Endothelial cell of umbilical vein (primary cell): ENCODE measurements at regions not wholly inside any gene's neighbourhood (a gene's known extent, or its start where the extent isn't known, plus 50 kb on each side); places are given as distances from the start of the nearest gene placed in this dataset.
A peak's percentile ranks its signal among the peaks of the same experiment; 100 is the strongest.

Experiments
- EZH2 ChIP-seq: IDR thresholded peaks from 2 replicates; pipeline ENCODE4 v1.6.1; 2012; ENCODE audit warnings: borderline replicate concordance, low read depth, mild to moderate bottlenecking, moderate library complexity, low read length, inconsistent platforms; ENCODE audit not compliant: severe bottlenecking
- FOS ChIP-seq: IDR thresholded peaks from 2 replicates; pipeline ENCODE4 v1.6.1; 2011; ENCODE audit warnings: mild to moderate bottlenecking, low read length, moderate library complexity, borderline replicate concordance; ENCODE audit not compliant: insufficient read depth
- GATA2 ChIP-seq: IDR thresholded peaks from 2 replicates; pipeline ENCODE4 v1.7.0; 2011; ENCODE audit warnings: low read depth, mild to moderate bottlenecking, moderate library complexity, mixed read lengths, low read length; ENCODE audit not compliant: insufficient read length, insufficient read depth
- JUN ChIP-seq: IDR thresholded peaks from 2 replicates; pipeline ENCODE4 v1.6.1; 2011; ENCODE audit warnings: borderline replicate concordance, low read depth; ENCODE audit not compliant: insufficient read length, insufficient read depth
- MYC ChIP-seq: IDR thresholded peaks from one replicate; pipeline ENCODE4 v1.6.1; 2011; ENCODE audit warnings: mild to moderate bottlenecking, low read depth, low read length
- POLR2A ChIP-seq: IDR thresholded peaks from 2 replicates; pipeline ENCODE4 v1.6.1; 2012; ENCODE audit warnings: low read depth, mild to moderate bottlenecking, control low read depth, low read length
- POLR2AphosphoS5 ChIP-seq: IDR thresholded peaks from 2 replicates; pipeline ENCODE4 v1.6.1; 2012; ENCODE audit warnings: low read depth, mild to moderate bottlenecking, control low read depth, low read length, moderate library complexity; ENCODE audit not compliant: insufficient read depth
- TF ChIP-seq, protein P1 (sequence below), 2 donors: IDR thresholded peaks; 1 replicate in 1 of 2; 2 replicates in 1 of 2; pipeline ENCODE4 v1.5.1; 2011; ENCODE audit warnings: low read length in 2 of 2, mild to moderate bottlenecking in 2 of 2, moderate library complexity in 2 of 2, control low read depth in 1 of 2, inconsistent platforms in 1 of 2, low read depth in 1 of 2; ENCODE audit not compliant: insufficient read depth in 1 of 2; ENCODE audit errors: extremely low read depth in 1 of 2
- TF ChIP-seq, protein P2 (sequence below): IDR thresholded peaks from 2 replicates; pipeline ENCODE4 v1.6.1; 2011; ENCODE audit not compliant: insufficient read depth, insufficient read length

DNA sequence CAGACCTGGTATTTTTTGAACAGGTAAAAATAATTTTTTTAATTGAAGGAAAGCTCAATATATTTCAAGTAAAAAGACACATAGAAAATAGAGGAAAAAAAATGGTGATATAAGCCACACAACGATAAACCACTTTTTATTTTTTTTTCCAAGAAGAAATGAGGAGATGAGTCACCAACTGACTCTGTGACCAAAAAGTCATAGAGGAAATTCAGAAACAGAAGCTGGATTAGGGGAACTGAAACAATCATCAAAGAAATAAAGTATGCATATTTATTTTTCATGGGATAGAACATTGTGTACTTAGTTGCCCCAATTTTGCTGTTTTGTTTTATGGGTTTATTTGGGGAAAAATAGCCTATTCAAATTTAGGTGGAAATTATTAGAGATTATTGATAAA lies 176.8 kb upstream of the AGR3 start:
- TF ChIP-seq, protein P1, sequence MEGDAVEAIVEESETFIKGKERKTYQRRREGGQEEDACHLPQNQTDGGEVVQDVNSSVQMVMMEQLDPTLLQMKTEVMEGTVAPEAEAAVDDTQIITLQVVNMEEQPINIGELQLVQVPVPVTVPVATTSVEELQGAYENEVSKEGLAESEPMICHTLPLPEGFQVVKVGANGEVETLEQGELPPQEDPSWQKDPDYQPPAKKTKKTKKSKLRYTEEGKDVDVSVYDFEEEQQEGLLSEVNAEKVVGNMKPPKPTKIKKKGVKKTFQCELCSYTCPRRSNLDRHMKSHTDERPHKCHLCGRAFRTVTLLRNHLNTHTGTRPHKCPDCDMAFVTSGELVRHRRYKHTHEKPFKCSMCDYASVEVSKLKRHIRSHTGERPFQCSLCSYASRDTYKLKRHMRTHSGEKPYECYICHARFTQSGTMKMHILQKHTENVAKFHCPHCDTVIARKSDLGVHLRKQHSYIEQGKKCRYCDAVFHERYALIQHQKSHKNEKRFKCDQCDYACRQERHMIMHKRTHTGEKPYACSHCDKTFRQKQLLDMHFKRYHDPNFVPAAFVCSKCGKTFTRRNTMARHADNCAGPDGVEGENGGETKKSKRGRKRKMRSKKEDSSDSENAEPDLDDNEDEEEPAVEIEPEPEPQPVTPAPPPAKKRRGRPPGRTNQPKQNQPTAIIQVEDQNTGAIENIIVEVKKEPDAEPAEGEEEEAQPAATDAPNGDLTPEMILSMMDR (IDR thresholded peaks at IDR 0.05; ENCODE audit: extremely low read depth in 1 of 2, insufficient read depth in 1 of 2, low read depth in 1 of 2, low read length in 2 of 2), result no peak
- no peak for TF ChIP-seq POLR2A
- peak; percentile 79 for TF ChIP-seq JUN
- no peak for TF ChIP-seq EZH2
- TF ChIP-seq, protein P2, sequence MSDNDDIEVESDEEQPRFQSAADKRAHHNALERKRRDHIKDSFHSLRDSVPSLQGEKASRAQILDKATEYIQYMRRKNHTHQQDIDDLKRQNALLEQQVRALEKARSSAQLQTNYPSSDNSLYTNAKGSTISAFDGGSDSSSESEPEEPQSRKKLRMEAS, result no peak
- TF ChIP-seq POLR2AphosphoS5, result no peak
- TF ChIP-seq GATA2, result no peak
- TF ChIP-seq MYC, result no peak
- peak; percentile 88 for TF ChIP-seq FOS
